ENCODE measurements at regions not wholly inside any gene's neighbourhood (a gene's known extent, or its start where the extent isn't known, plus 50 kb on each side); places are given as distances from the start of the nearest gene placed in this dataset.

GRCh38 chr1:57544345-57544744, 120.5 kb upstream of the DAB1 start:
- TF ChIP-seq CTCF (IDR thresholded peaks at IDR 0.05; ENCODE audit: borderline replicate concordance, extremely low read depth, low read length, poor library complexity, severe bottlenecking) (no peak), EZH2 (IDR thresholded peaks at IDR 0.05; ENCODE audit: borderline replicate concordance, low read depth, low read length, severe bottlenecking) (no peak)

Measured in DND-41 (cell line).